HUES6 (cell line): ENCODE measurements at regions not wholly inside any gene's neighbourhood (a gene's known extent, or its start where the extent isn't known, plus 50 kb on each side); places are given as distances from the start of the nearest gene placed in this dataset.
A peak's percentile ranks its signal among the peaks of the same experiment; 100 is the strongest.

ENCODE experiments used
- H3K27ac ChIP-seq: 2 replicates; pipeline ENCODE4 v1.7.0; 2013; ENCODE audit warnings: low read depth, mild to moderate bottlenecking, low read length, inconsistent platforms
- H3K27me3 ChIP-seq: 2 replicates; pipeline ENCODE4 v1.6.1; 2013; ENCODE audit warnings: low read length; ENCODE audit not compliant: control insufficient read depth, insufficient read depth
- H3K36me3 ChIP-seq: 2 replicates; pipeline ENCODE4 v1.6.1; 2013; ENCODE audit warnings: low read length; ENCODE audit not compliant: control insufficient read depth, insufficient read depth
- H3K4me1 ChIP-seq: 2 replicates; pipeline ENCODE4 v1.6.1; 2013; ENCODE audit warnings: low read length; ENCODE audit not compliant: control insufficient read depth, insufficient read depth
- H3K4me3 ChIP-seq: 2 replicates; pipeline ENCODE4 v1.5.1; 2013; ENCODE audit warnings: low read depth, low read length
- H3K9ac ChIP-seq: one replicate; pipeline ENCODE4 v1.6.1; 2013; ENCODE audit warnings: mild to moderate bottlenecking, low read length
- H3K9me3 ChIP-seq: 2 replicates; pipeline ENCODE4 v1.6.1; 2013; ENCODE audit warnings: low read depth, low read length; ENCODE audit not compliant: control insufficient read depth, insufficient read depth

DNA sequence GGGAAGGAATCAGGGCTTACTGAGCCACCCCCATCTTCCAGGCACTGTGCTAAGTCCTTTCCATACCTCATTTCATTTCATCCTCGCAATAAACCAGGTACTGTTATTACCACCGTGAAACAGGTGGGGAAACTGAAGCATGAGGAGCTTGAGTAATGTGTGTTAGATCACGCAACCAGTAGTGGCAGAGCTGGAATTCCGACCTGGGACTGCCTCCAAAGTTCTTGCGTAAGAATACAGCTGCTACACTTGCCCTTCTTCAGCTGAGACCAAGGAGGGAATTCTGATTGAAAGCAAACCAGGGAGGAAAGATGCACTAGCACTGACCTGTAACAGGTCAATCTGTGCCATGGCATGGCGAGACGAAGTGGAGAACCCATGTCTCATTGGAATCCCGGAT, 113.4 kb upstream of the MSX2 start:
- H3K27ac ChIP-seq: no peak overlapping the region
- no peaks in the 10 kb centered on the region for H3K27me3 ChIP-seq
- H3K9ac ChIP-seq: no peak overlapping the region
- no peaks in the 10 kb centered on the region for H3K36me3 ChIP-seq
- H3K9me3 ChIP-seq: peaks cover 3% of the 10 kb centered on the region; the same call in 1 of the 2 replicates
- H3K4me1 ChIP-seq: peaks cover 3% of the 10 kb centered on the region; the same call in 1 of the 2 replicates
- H3K4me3 ChIP-seq: no peak overlapping the region

DNA sequence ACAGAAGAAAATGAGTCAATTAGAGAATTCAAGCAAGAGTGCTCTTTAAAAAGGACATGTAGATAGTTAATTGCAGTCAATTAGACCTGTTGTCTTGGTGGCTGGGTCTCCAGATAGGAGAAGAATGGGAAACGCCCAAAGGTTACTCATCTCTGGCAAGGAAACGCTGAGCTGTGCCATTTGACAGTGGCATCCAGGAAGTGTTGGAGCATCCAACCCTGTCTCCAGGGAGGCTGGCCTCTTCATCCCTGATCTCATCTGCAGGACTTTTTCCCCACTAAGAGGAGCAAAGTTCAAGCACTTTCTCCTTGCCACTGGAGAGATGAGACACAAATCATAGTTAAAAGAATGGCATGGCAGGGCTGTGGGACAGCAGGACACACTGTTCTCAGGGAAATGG, 111.7 kb upstream of the MSX2 start:
- H3K9ac ChIP-seq: no peak overlapping the region
- H3K36me3 ChIP-seq: no peaks in the 10 kb centered on the region
- peaks cover 3% of the 10 kb centered on the region; the same call in 1 of the 2 replicates for H3K4me1 ChIP-seq
- H3K27me3 ChIP-seq: no peaks in the 10 kb centered on the region
- H3K4me3 ChIP-seq: no peak overlapping the region
- H3K27ac ChIP-seq: no peak overlapping the region
- H3K9me3 ChIP-seq: peaks cover 3% of the 10 kb centered on the region; the same call in 1 of the 2 replicates

DNA sequence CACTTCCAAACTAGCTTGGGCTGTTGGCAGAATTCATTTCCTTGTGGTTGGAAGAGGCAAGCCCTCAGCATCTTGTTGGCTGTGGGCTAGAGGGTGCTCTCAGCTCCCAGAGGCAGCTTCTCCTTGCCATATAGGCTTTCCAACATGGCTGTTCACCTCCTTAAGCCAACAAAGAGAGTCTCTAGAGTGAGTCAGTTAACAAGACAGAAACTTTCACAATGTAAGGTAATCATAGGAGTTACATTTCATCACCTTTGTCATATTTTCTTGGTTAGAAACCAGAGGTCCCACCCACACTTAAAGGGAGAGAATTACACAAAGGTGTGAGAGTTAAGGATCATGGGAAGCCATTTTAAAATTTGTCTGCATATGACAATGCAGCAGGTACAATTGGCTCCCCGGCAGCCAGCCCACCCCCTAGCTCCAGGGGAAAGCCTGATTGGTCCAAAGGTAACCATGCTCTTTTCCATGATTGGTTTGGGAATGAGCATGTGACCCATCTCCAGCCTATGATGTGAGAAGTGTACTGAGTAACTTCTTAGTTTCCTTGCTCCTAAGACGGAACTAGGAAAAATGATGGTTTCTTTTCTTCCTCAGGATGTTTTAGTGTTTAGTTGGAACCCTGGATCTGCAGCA, 109.8 kb upstream of the MSX2 start:
- Histone ChIP-seq H3K4me1 (peaks cover 7% of the 10 kb centered on the region; the same call in 1 of the 2 replicates), H3K27me3 (no peaks in the 10 kb centered on the region), H3K36me3 (no peaks in the 10 kb centered on the region), H3K9me3 (peaks cover 3% of the 10 kb centered on the region; the same call in 1 of the 2 replicates), H3K27ac (no peak overlapping the region), H3K4me3 (no peak overlapping the region), H3K9ac (no peak overlapping the region)

DNA sequence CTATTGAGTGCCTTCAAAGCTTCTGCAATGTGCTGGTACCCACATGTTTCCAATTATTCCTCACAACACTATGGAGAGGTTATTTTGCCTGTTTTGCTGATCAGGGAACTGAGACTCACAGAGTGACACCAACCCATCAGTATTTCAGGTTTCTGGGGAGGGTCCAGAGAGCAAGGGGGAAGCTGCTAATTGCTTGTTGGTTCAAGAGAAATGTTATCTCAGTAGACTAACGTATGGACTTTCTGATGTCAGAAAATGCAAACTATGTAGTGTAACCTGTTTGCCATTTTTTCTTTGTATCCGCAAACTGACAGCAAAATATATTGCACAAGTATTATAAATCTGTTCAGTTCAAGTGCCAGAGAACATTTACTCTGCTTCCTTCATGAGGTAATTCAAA, 108.3 kb upstream of the MSX2 start:
- Histone ChIP-seq H3K27ac (no peak overlapping the region), H3K4me1 (peaks cover 7% of the 10 kb centered on the region; the same call in 1 of the 2 replicates), H3K4me3 (no peak overlapping the region), H3K9me3 (peaks cover 3% of the 10 kb centered on the region; the same call in 1 of the 2 replicates), H3K9ac (no peak overlapping the region), H3K27me3 (no peaks in the 10 kb centered on the region), H3K36me3 (no peaks in the 10 kb centered on the region)

DNA sequence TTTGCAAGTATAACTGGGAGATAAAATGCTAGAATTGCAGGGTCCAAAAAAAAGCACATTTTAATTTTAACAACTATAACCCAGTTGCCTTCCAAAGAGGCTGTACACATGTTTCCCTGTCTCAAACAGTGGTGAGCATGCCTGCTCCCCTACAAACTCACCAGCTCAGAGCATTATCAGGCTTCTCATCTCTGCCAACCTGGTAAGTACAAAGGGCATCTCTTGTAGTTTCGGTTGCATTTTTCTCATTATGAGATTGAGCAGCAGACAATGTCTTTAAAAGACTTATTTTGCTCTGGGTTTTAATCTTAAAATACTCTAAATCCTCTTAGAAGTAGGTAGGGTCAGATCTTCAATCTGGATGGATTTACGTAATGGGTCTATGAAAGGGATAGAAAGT, 107.1 kb upstream of the MSX2 start:
- peaks cover 7% of the 10 kb centered on the region; the same call in 1 of the 2 replicates for H3K4me1 ChIP-seq
- H3K27me3 ChIP-seq: no peaks in the 10 kb centered on the region
- peaks cover 3% of the 10 kb centered on the region; the same call in 1 of the 2 replicates for H3K9me3 ChIP-seq
- H3K9ac ChIP-seq: no peak overlapping the region
- no peak overlapping the region for H3K4me3 ChIP-seq
- H3K36me3 ChIP-seq: no peaks in the 10 kb centered on the region
- no peak overlapping the region for H3K27ac ChIP-seq

DNA sequence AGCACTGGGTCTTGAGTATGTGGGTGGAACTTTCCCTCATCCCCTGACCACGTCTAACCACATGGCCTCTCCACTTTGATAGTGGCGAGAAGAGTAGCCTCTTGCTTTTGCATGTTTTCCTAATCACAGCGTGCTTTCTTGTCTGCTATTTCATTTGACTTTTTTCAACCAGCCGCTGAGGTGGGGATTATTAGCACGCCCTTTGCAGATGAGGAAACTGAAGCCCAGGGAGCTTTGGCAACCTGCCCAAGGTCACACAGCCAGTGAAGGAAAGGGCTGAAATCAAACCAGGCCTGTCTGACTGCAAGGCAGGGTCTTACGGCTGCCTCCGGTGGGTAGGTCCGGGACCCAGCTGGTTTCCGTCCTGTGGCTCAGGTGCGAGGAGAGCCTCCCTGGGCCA, 106.5 kb upstream of the MSX2 start:
- H3K9ac ChIP-seq: peak overlapping the region; percentile 31
- no peak overlapping the region; the same call in 1 of the 2 replicates for H3K27ac ChIP-seq
- H3K9me3 ChIP-seq: peaks cover 3% of the 10 kb centered on the region; the same call in 1 of the 2 replicates
- H3K4me3 ChIP-seq: no peak overlapping the region
- H3K36me3 ChIP-seq: no peaks in the 10 kb centered on the region
- no peaks in the 10 kb centered on the region for H3K27me3 ChIP-seq
- H3K4me1 ChIP-seq: peaks cover 7% of the 10 kb centered on the region; the same call in 1 of the 2 replicates

DNA sequence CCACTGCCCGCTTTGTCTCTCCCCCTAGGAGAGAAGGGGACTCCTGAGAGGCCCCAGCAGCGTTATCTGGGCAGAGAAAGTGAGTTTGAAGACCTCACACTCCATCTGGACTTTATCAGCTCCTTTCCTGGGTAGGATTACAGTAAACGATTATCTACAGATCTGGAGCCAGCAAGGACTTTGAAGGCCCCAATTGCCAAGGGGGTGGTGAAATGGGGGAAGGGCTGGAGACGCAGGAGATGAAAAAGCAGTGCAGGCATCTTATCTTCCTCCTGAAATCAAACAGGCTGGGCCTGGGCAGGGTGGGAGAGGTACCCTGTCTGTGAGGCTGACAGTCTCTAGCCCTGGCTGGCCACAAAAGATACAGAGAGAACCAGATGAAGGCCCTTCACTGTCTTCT, 105.8 kb upstream of the MSX2 start:
- Histone ChIP-seq H3K4me3 (no peak overlapping the region), H3K4me1 (peaks cover 7% of the 10 kb centered on the region; the same call in 1 of the 2 replicates), H3K9me3 (peaks cover 3% of the 10 kb centered on the region; the same call in 1 of the 2 replicates), H3K9ac (peak overlapping the region; percentile 31), H3K27me3 (no peaks in the 10 kb centered on the region), H3K36me3 (no peaks in the 10 kb centered on the region), H3K27ac (no peak overlapping the region; the same call in 1 of the 2 replicates)

DNA sequence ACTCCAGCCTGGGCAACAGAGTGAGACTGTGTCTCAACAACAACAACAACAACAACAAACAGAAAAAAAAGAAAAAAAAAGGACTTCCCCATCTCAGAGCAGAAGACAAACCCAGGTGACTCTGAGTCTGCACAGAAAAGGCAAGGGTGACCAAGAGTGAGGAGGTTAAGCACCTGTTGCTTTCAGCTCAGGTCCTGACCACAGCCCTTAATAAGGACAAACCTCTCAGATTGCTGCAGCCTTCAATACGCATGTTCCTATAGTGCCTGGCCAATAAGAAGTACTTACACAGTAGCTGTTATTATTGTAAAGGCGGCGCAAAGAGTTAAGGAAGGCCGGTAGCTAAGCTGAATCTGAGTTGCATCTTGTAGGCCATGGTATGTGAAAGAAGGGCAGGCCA, 102.3 kb upstream of the MSX2 start:
- Histone ChIP-seq H3K4me1 (peaks cover 22% of the 10 kb centered on the region), H3K27ac (no peak overlapping the region), H3K9me3 (no peaks in the 10 kb centered on the region), H3K4me3 (no peak overlapping the region), H3K9ac (no peak overlapping the region), H3K27me3 (no peaks in the 10 kb centered on the region), H3K36me3 (no peaks in the 10 kb centered on the region)

DNA sequence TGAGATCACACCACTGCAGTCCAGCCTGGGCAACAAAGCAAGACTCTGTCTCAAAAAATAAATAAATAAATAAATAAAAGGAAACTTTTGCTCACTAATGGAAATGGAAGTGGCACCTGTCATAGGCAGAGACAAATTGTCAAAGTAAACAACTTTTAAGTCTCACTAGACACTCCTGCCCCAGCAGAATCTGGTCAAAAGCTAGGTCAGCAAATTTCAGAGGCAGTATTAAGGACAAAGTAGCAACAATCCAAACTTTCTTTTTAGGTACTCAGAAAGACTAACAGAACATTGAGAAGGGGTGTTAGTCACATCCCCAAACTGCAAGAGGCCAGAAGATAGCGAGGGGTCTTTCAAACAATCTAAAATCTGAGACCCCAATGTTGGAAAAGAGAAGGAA, 101.4 kb upstream of the MSX2 start:
- Histone ChIP-seq H3K36me3 (no peaks in the 10 kb centered on the region), H3K4me3 (no peak overlapping the region), H3K4me1 (peaks cover 19% of the 10 kb centered on the region), H3K27me3 (no peaks in the 10 kb centered on the region), H3K9ac (no peak overlapping the region), H3K9me3 (no peaks in the 10 kb centered on the region), H3K27ac (no peak overlapping the region)

DNA sequence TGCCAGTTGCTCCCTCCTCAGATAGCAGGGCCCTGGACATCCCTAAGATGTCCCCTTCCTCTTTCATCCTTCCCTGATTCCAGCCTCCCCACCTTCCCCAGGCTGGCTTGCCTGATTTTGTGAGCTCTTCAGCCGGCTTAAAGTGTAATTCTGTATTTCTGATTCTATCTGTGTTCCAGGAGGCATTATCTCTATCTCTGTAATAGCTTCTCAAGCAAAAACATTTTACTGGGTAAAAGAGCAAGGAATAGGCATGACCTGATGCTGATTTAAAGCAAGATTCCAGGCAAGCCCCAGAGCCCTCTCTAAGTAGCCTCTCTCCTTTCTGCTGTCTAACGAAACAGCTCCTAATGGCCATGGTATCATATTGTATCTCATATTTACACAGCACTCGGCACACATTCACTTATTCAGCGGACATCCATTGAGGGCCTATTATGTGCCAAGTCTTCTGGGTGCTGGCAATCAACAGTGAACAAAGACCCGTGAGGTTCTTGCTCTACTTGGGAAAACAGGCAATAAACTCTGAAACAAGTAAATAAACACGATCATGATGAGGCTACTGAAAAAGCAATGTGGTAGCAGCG, 100.9 kb upstream of the MSX2 start:
- Histone ChIP-seq H3K4me3 (no peak overlapping the region), H3K9me3 (no peaks in the 10 kb centered on the region), H3K4me1 (peaks cover 15% of the 10 kb centered on the region), H3K36me3 (no peaks in the 10 kb centered on the region), H3K27me3 (no peaks in the 10 kb centered on the region), H3K27ac (no peak overlapping the region), H3K9ac (no peak overlapping the region)

DNA sequence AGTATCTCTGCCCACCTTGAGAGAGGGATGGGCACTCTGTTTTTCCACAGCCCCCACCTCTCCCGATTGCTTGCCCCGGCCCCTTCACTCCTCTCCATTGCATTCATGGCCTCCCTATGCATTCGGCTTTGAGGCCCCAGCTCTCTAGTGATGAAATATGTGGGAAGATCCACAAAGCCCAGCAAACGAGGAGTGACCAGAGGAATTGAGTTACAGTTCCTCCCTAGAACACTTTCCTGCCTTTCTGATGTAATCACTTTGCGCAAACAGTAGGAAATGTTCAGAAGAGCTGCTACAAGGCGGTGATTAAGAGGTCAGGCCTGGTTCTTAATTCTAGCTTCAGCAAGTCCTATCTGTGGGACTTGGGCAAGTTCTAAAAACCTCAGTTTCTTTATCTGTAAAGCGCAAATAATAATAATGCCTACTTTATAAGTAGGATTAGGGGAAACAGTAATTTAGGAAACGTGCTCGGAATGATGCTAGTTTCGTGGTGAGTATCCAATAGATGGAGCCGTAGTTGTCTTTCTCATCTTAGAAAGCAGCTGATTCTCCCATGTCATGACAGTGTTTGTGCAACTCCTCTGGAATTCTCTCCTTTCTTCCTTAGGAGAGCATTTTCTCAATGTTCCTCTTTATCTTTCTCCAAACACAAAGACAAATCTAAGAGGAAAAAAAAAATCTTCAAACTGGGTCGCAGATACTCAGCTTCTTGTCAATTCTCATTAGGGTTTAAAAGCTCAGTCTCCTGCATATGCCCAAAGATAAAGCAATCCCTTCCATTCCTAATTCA, 99.5 kb upstream of the MSX2 start:
- H3K27ac ChIP-seq: no peak overlapping the region
- H3K4me3 ChIP-seq: no peak overlapping the region
- H3K4me1 ChIP-seq: peaks cover 14% of the 10 kb centered on the region
- no peak overlapping the region for H3K9ac ChIP-seq
- H3K36me3 ChIP-seq: no peaks in the 10 kb centered on the region
- no peaks in the 10 kb centered on the region for H3K27me3 ChIP-seq
- peaks cover 3% of the 10 kb centered on the region; the same call in 1 of the 2 replicates for H3K9me3 ChIP-seq
